Transverse colon (tissue), 4 donors: ENCODE measurements at regions not wholly inside any gene's neighbourhood (a gene's known extent, or its start where the extent isn't known, plus 50 kb on each side); places are given as distances from the start of the nearest gene placed in this dataset.

Experiments used
- POLR2AphosphoS5 ChIP-seq, 3 donors: sonication (generic); formaldehyde crosslinking; IDR thresholded peaks; one replicate each; pipeline ENCODE4 v1.6.1; 2016; ENCODE audit warnings: antibody characterized with exemption in 3 of 3
- TF ChIP-seq, protein P1 (sequence below), 5 experiments: fragments of 200-600 bp in 3 of 5; fragments of 450-650 bp in 2 of 5; sonication (generic) in 3 of 5; IDR thresholded peaks; 1 replicate in 2 of 5; 2 replicates in 3 of 5; pipeline ENCODE4 v1.5.1; 2016 to 2017; ENCODE audit warnings: antibody characterized with exemption in 5 of 5, inconsistent platforms in 3 of 5, mild to moderate bottlenecking in 2 of 5, moderate library complexity in 1 of 5

DNA sequence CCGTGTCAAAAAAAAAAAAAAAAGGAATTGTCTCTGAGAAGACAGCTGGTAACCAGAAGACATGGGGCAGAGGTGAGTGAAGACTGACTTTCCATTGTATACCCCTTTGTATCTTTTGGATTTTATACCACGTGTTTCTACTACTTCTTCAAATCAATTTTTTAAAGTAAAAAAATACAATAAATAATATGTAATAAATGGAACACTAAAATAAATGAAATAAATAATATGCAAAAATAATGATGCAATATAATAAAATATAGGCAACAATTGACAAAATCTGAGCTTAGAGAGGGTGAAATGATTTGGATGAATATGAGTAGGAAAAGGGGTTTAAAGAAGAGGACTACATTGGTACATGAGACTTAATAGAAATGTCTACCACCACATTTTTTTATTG, 155.8 kb downstream of the IL15 start:
- no peak for TF ChIP-seq POLR2AphosphoS5 (IDR thresholded peaks at IDR 0.05)
- TF ChIP-seq, protein P1, sequence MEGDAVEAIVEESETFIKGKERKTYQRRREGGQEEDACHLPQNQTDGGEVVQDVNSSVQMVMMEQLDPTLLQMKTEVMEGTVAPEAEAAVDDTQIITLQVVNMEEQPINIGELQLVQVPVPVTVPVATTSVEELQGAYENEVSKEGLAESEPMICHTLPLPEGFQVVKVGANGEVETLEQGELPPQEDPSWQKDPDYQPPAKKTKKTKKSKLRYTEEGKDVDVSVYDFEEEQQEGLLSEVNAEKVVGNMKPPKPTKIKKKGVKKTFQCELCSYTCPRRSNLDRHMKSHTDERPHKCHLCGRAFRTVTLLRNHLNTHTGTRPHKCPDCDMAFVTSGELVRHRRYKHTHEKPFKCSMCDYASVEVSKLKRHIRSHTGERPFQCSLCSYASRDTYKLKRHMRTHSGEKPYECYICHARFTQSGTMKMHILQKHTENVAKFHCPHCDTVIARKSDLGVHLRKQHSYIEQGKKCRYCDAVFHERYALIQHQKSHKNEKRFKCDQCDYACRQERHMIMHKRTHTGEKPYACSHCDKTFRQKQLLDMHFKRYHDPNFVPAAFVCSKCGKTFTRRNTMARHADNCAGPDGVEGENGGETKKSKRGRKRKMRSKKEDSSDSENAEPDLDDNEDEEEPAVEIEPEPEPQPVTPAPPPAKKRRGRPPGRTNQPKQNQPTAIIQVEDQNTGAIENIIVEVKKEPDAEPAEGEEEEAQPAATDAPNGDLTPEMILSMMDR (IDR thresholded peaks at IDR 0.05): no peak
